ENCODE measurements at regions not wholly inside any gene's neighbourhood (a gene's known extent, or its start where the extent isn't known, plus 50 kb on each side); places are given as distances from the start of the nearest gene placed in this dataset.
"Not testable (repeated sequence)": the region's sequence is repeated elsewhere in the genome, so short reads cannot be mapped to it uniquely, and the experiment has no call there.

GRCh38 chrX:1140236-1140681 is 72.2 kb downstream of the CRLF2 start:
- Mint-ChIP-seq H3K36me3 (ENCODE audit: insufficient read depth, unreplicated experiment) (no peaks in the 10 kb centered on the region), H3K4me3 (ENCODE audit: unreplicated experiment) (no peak overlapping the region), H3K27ac (ENCODE audit: low read depth, unreplicated experiment) (no peak overlapping the region), H3K27me3 (ENCODE audit: insufficient read depth, unreplicated experiment) (no peaks in the 10 kb centered on the region), H3K9me3 (ENCODE audit: unreplicated experiment) (peaks cover 28% of the 10 kb centered on the region), H3K4me1 (ENCODE audit: insufficient read depth, unreplicated experiment) (no peaks in the 10 kb centered on the region)
- BruUV-seq (replicated peaks), result no TSS peak
- TF ChIP-seq, protein P1, sequence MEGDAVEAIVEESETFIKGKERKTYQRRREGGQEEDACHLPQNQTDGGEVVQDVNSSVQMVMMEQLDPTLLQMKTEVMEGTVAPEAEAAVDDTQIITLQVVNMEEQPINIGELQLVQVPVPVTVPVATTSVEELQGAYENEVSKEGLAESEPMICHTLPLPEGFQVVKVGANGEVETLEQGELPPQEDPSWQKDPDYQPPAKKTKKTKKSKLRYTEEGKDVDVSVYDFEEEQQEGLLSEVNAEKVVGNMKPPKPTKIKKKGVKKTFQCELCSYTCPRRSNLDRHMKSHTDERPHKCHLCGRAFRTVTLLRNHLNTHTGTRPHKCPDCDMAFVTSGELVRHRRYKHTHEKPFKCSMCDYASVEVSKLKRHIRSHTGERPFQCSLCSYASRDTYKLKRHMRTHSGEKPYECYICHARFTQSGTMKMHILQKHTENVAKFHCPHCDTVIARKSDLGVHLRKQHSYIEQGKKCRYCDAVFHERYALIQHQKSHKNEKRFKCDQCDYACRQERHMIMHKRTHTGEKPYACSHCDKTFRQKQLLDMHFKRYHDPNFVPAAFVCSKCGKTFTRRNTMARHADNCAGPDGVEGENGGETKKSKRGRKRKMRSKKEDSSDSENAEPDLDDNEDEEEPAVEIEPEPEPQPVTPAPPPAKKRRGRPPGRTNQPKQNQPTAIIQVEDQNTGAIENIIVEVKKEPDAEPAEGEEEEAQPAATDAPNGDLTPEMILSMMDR (IDR thresholded peaks at IDR 0.05; ENCODE audit: unreplicated experiment), result no peak
- intact Hi-C loops (cut with micrococcal nuclease), result no loop called here
- CTCF ChIA-PET, result no interaction called here
- POLR2A ChIA-PET, result no interaction called here
- no peak for DNase-seq (ENCODE audit: unreplicated experiment)

DNA sequence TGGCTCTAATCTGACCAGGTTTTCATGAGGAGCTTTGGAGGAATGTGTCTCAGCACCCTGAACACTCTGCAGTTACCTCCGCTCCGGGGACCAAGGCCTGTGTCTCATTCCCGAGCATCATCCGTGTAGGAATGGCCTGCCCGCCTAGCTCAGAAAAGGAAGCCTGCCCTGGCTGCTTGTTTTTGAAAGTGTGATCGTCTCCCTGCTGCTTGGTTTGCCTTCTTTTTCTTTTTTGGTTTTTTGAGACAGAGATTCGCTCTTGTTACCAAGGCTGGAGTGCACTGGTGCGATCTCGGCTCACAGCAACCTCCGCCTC is 73.3 kb downstream of the CRLF2 start:
- H3K4me3 Mint-ChIP-seq (ENCODE audit: unreplicated experiment), result no peak overlapping the region
- H3K27ac Mint-ChIP-seq (ENCODE audit: low read depth, unreplicated experiment), result no peak overlapping the region
- no peaks in the 10 kb centered on the region for H3K4me1 Mint-ChIP-seq (ENCODE audit: insufficient read depth, unreplicated experiment)
- no TSS peak for BruUV-seq (replicated peaks)
- intact Hi-C loops (cut with micrococcal nuclease), result no loop called here
- CTCF ChIA-PET, result no interaction called here
- DNase-seq (ENCODE audit: unreplicated experiment), result no peak
- POLR2A ChIA-PET, result no interaction called here
- TF ChIP-seq, protein P1 (IDR thresholded peaks at IDR 0.05; ENCODE audit: unreplicated experiment), result no peak
- no peaks in the 10 kb centered on the region for H3K36me3 Mint-ChIP-seq (ENCODE audit: insufficient read depth, unreplicated experiment)
- no peaks in the 10 kb centered on the region for H3K27me3 Mint-ChIP-seq (ENCODE audit: insufficient read depth, unreplicated experiment)
- peaks cover 23% of the 10 kb centered on the region for H3K9me3 Mint-ChIP-seq (ENCODE audit: unreplicated experiment)

DNA sequence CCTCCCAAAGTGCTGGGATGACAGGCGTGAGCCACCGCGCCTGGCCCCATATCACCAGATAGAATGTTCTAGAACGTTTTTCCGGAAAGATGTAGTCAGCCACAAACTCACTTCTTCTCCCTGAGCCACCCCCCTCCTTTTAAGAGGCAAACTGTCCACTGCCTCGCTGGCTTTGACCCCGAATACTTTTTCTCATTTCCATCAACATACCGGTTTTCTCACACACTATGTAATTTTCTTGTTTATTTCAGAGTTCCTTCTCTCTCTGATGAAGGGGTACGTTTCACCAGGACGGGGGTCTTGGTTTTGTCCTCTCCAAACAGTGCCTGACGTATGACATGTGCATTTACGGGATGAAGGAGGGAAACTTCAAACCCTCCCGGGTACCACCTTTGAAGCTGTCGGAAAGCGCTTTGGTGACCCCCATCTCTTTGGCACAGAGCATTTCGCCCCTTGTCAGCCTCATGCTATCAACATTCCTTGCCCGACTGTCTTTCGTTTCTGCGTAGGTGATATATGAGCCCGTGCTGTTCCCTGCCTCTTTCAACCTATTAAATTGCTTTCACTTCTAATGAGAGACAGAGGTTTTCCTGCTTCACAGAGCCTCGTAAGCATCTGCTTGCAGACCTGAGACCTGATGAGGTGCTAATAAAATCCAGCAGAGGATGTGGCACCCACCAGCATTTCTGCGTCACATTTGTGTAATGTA is 73.8 kb downstream of the CRLF2 start:
- CTCF ChIA-PET, result no interaction called here
- H3K9me3 Mint-ChIP-seq (ENCODE audit: unreplicated experiment), result peaks cover 18% of the 10 kb centered on the region

DNA sequence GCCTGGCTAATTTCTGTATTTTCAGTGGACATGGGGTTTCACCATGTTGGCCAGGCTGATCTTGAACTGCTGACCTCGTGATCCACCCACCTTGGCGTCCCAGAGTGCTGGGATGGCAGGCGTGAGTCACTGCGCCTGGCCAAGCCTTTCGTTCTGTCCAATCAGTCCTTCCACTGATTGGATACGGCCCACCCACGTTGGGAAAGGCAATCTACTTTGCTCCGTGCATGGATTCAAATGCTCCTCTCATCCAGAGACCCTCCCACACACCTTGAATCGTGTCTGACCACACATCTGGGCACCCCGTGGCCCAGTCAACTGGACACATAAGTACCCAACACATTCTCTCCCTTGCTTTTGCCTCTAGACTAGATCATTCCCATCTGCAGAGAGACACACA is 74.9 kb downstream of the CRLF2 start:
- no peak overlapping the region for H3K4me3 Mint-ChIP-seq (ENCODE audit: unreplicated experiment)
- no peak overlapping the region for H3K27ac Mint-ChIP-seq (ENCODE audit: low read depth, unreplicated experiment)
- no TSS peak for BruUV-seq (replicated peaks)
- CTCF ChIA-PET, result no interaction called here
- no peaks in the 10 kb centered on the region for H3K4me1 Mint-ChIP-seq (ENCODE audit: insufficient read depth, unreplicated experiment)
- H3K9me3 Mint-ChIP-seq (ENCODE audit: unreplicated experiment), result peaks cover 17% of the 10 kb centered on the region
- TF ChIP-seq, protein P1 (IDR thresholded peaks at IDR 0.05; ENCODE audit: unreplicated experiment), result no peak
- no peak for DNase-seq (ENCODE audit: unreplicated experiment)
- H3K27me3 Mint-ChIP-seq (ENCODE audit: insufficient read depth, unreplicated experiment), result no peaks in the 10 kb centered on the region
- intact Hi-C loops (cut with micrococcal nuclease), result no loop called here
- no peaks in the 10 kb centered on the region for H3K36me3 Mint-ChIP-seq (ENCODE audit: insufficient read depth, unreplicated experiment)
- POLR2A ChIA-PET, result no interaction called here

More for the DNA sequence above, 73.8 kb downstream of the CRLF2 start:
- TF ChIP-seq, protein P1 (IDR thresholded peaks at IDR 0.05; ENCODE audit: unreplicated experiment), result no peak
- intact Hi-C loops (cut with micrococcal nuclease), result no loop called here
- Mint-ChIP-seq H3K4me1 (ENCODE audit: insufficient read depth, unreplicated experiment) (no peaks in the 10 kb centered on the region), H3K4me3 (ENCODE audit: unreplicated experiment) (no peak overlapping the region), H3K36me3 (ENCODE audit: insufficient read depth, unreplicated experiment) (no peaks in the 10 kb centered on the region), H3K27ac (ENCODE audit: low read depth, unreplicated experiment) (no peak overlapping the region), H3K27me3 (ENCODE audit: insufficient read depth, unreplicated experiment) (no peaks in the 10 kb centered on the region)
- BruUV-seq (replicated peaks), result no TSS peak
- DNase-seq (ENCODE audit: unreplicated experiment), result no peak
- POLR2A ChIA-PET, result no interaction called here

GRCh38 chrX:1136582-1136981 is 75.9 kb downstream of the CRLF2 start:
- peaks cover 17% of the 10 kb centered on the region for H3K9me3 Mint-ChIP-seq (ENCODE audit: unreplicated experiment)
- DNase-seq (ENCODE audit: unreplicated experiment); intact Hi-C loops (cut with micrococcal nuclease); CTCF ChIA-PET; H3K27me3 Mint-ChIP-seq (ENCODE audit: insufficient read depth, unreplicated experiment); POLR2A ChIA-PET; H3K27ac Mint-ChIP-seq (ENCODE audit: low read depth, unreplicated experiment); H3K4me3 Mint-ChIP-seq (ENCODE audit: unreplicated experiment); H3K4me1 Mint-ChIP-seq (ENCODE audit: insufficient read depth, unreplicated experiment); BruUV-seq (replicated peaks); H3K36me3 Mint-ChIP-seq (ENCODE audit: insufficient read depth, unreplicated experiment): not testable (repeated sequence)
